ENCODE measurements at regions not wholly inside any gene's neighbourhood (a gene's known extent, or its start where the extent isn't known, plus 50 kb on each side); places are given as distances from the start of the nearest gene placed in this dataset.

DNA sequence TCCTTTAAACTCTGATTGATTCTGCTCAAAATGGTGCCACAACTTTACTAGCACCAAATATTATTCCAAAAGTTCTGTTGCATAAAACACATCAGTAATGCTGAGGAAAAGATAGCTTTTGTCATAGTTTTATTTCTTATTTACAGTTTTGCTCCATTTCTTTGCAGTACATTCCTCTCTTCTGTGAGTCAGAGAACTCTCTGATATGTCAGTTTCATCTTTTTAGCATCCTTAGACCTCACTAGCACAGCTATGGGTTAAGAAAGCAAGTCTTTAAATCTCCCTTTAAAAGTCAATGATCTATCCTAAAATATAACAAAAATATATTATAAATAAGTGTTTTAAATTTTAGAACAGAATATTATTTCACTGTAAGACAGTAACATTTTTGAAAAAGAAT, 356.6 kb upstream of the SNX7 start:
- no peaks in the 10 kb centered on the region for H3K4me1 ChIP-seq (ENCODE audit: control insufficient read depth, low read length)
- H3K27ac ChIP-seq (ENCODE audit: low read depth, low read length), result no peak overlapping the region
- H3K36me3 ChIP-seq (ENCODE audit: control insufficient read depth, low read length), result no peaks in the 10 kb centered on the region
- H3K4me2 ChIP-seq (ENCODE audit: low read length), result no peak overlapping the region
- H3K9me3 ChIP-seq (ENCODE audit: control insufficient read depth, insufficient read depth, low read length), result no peaks in the 10 kb centered on the region
- no peaks in the 10 kb centered on the region for H3K9me2 ChIP-seq (replicated peaks; ENCODE audit: control insufficient read depth, low read length)
- H3K79me2 ChIP-seq (ENCODE audit: control insufficient read depth, low read length), result no peaks in the 10 kb centered on the region
- no peaks in the 10 kb centered on the region for H4K20me1 ChIP-seq (ENCODE audit: control insufficient read depth, insufficient read depth, low read depth, low read length)
- H3K27me3 ChIP-seq (ENCODE audit: control insufficient read depth, low read length), result no peaks in the 10 kb centered on the region
- H3F3A ChIP-seq (ENCODE audit: control insufficient read depth, insufficient read depth), result no peaks in the 10 kb centered on the region
- no peak overlapping the region for H3K4me3 ChIP-seq (ENCODE audit: low read length)
- TF ChIP-seq CTCF (IDR thresholded peaks at IDR 0.05; ENCODE audit: low read depth, low read length, poor library complexity, severe bottlenecking), result no peak

GRCh38 chr1:98299861-98300260, 361.7 kb upstream of the SNX7 start:
- H3K4me2 ChIP-seq (ENCODE audit: low read length), result no peak overlapping the region
- H3K4me1 ChIP-seq (ENCODE audit: control insufficient read depth, low read length), result no peaks in the 10 kb centered on the region
- H3F3A ChIP-seq (ENCODE audit: control insufficient read depth, insufficient read depth), result no peaks in the 10 kb centered on the region
- no peak for TF ChIP-seq EZH2phosphoT487 (IDR thresholded peaks at IDR 0.05; ENCODE audit: borderline replicate concordance, low read length)
- TF ChIP-seq CTCF (IDR thresholded peaks at IDR 0.05; ENCODE audit: low read depth, low read length, poor library complexity, severe bottlenecking), result no peak
- H3K9me3 ChIP-seq (ENCODE audit: control insufficient read depth, insufficient read depth, low read length), result no peaks in the 10 kb centered on the region
- H3K9me2 ChIP-seq (replicated peaks; ENCODE audit: control insufficient read depth, low read length), result no peaks in the 10 kb centered on the region
- H3K79me2 ChIP-seq (ENCODE audit: control insufficient read depth, low read length), result no peaks in the 10 kb centered on the region
- no peaks in the 10 kb centered on the region for H3K27me3 ChIP-seq (ENCODE audit: control insufficient read depth, low read length)
- H4K20me1 ChIP-seq (ENCODE audit: control insufficient read depth, insufficient read depth, low read depth, low read length), result no peaks in the 10 kb centered on the region
- no peak overlapping the region for H3K27ac ChIP-seq (ENCODE audit: low read depth, low read length)
- no peak overlapping the region for H3K4me3 ChIP-seq (ENCODE audit: low read length)
- H3K36me3 ChIP-seq (ENCODE audit: control insufficient read depth, low read length), result no peaks in the 10 kb centered on the region

DNA sequence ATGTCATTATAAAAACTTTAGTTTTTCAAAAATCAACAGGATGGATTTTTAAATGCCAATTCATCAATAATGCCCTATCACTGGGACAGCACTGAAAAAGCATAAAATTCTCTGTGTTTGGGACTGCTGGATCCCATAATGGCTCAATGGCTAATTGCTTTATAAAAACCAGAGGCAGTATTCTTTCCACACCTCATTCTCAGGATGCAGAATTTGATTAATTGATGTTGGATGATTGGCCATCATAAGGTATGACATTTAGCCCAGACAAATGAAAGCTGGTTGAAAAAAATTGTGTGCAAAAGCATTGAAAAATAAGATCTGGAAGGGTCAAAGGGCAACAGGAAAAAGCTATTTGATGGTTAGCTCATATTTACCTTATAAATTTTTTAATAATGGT, 362.2 kb upstream of the SNX7 start:
- Histone ChIP-seq H4K20me1 (ENCODE audit: control insufficient read depth, insufficient read depth, low read depth, low read length) (no peaks in the 10 kb centered on the region), H3K9me3 (ENCODE audit: control insufficient read depth, insufficient read depth, low read length) (no peaks in the 10 kb centered on the region), H3K9me2 (replicated peaks; ENCODE audit: control insufficient read depth, low read length) (no peaks in the 10 kb centered on the region), H3K36me3 (ENCODE audit: control insufficient read depth, low read length) (no peaks in the 10 kb centered on the region), H3F3A (ENCODE audit: control insufficient read depth, insufficient read depth) (no peaks in the 10 kb centered on the region), H3K4me3 (ENCODE audit: low read length) (no peak overlapping the region), H3K27me3 (ENCODE audit: control insufficient read depth, low read length) (no peaks in the 10 kb centered on the region), H3K4me2 (ENCODE audit: low read length) (no peak overlapping the region), H3K79me2 (ENCODE audit: control insufficient read depth, low read length) (no peaks in the 10 kb centered on the region), H3K27ac (ENCODE audit: low read depth, low read length) (no peak overlapping the region), H3K4me1 (ENCODE audit: control insufficient read depth, low read length) (no peaks in the 10 kb centered on the region)
- TF ChIP-seq CTCF (IDR thresholded peaks at IDR 0.05; ENCODE audit: low read depth, low read length, poor library complexity, severe bottlenecking) (no peak), EZH2phosphoT487 (IDR thresholded peaks at IDR 0.05; ENCODE audit: borderline replicate concordance, low read length) (no peak)

- Histone ChIP-seq H3K4me1 (ENCODE audit: control insufficient read depth, low read length) (no peaks in the 10 kb centered on the region), H3F3A (ENCODE audit: control insufficient read depth, insufficient read depth) (no peaks in the 10 kb centered on the region), H4K20me1 (ENCODE audit: control insufficient read depth, insufficient read depth, low read depth, low read length) (no peaks in the 10 kb centered on the region), H3K9me2 (replicated peaks; ENCODE audit: control insufficient read depth, low read length) (no peaks in the 10 kb centered on the region), H3K4me2 (ENCODE audit: low read length) (no peak overlapping the region), H3K27me3 (ENCODE audit: control insufficient read depth, low read length) (no peaks in the 10 kb centered on the region), H3K4me3 (ENCODE audit: low read length) (no peak overlapping the region), H3K79me2 (ENCODE audit: control insufficient read depth, low read length) (no peaks in the 10 kb centered on the region), H3K9me3 (ENCODE audit: control insufficient read depth, insufficient read depth, low read length) (no peaks in the 10 kb centered on the region), H3K36me3 (ENCODE audit: control insufficient read depth, low read length) (no peaks in the 10 kb centered on the region), H3K27ac (ENCODE audit: low read depth, low read length) (no peak overlapping the region)
- TF ChIP-seq CTCF (IDR thresholded peaks at IDR 0.05; ENCODE audit: low read depth, low read length, poor library complexity, severe bottlenecking) (no peak), EZH2phosphoT487 (IDR thresholded peaks at IDR 0.05; ENCODE audit: borderline replicate concordance, low read length) (no peak)
Observed at GRCh38 chr1:98298319-98298718, 363.2 kb upstream of the SNX7 start.

Measured in DOHH2 (cell line).